HepG2 (cell line): ENCODE measurements at regions not wholly inside any gene's neighbourhood (a gene's known extent, or its start where the extent isn't known, plus 50 kb on each side); places are given as distances from the start of the nearest gene placed in this dataset.

Source experiments
- ATAC-seq: fragments of 200-7000 bp; cut with Tn5 transposase; 3 replicates; pipeline ENCODE4 v1.9.1; 2020; ENCODE audit warnings: mild to moderate bottlenecking, moderate library complexity
- BruUV-seq: library from RNA; stranded (reverse); fragments of 400-500 nt; replicated peaks from 2 replicates; lab custom pipeline; 2021; lab: Mats Ljungman, UMichigan
- CTCF ChIA-PET: fragments of 300-600 bp; formaldehyde crosslinking; extraction: SDS; loops from one replicate; lab custom pipeline; 2021; ENCODE audit warnings: low total read pairs, inconsistent platforms, low intra/inter-chr PET ratio; lab: Yijun Ruan, JAX
- POLR2A ChIA-PET: fragments of 350-600 bp; sonication (Branson Sonifier 250); formaldehyde crosslinking; loops from one replicate; lab custom pipeline; 2020; ENCODE audit warnings: antibody characterized with exemption, inconsistent platforms; lab: Yijun Ruan, JAX
- DNase-seq: peaks from one replicate; pipeline ENCODE4 v3.0.0-alpha.2; 2015; ENCODE audit warnings: low spot score
- FAIRE-seq: peaks from 3 replicates; lab custom pipeline; 2011; peaks lifted over from hg19 to GRCh38; lab: Jason Lieb, UNC
- H2AFZ ChIP-seq: one replicate; pipeline ENCODE4 v1.6.1; 2011; ENCODE audit warnings: low read length, inconsistent platforms
- H3K27ac ChIP-seq: fragments of 300-600 bp; 3 replicates; pipeline ENCODE4 v1.8.0; 2011; ENCODE audit warnings: mixed run types, mild to moderate bottlenecking, mixed read lengths, low read length, inconsistent platforms; ENCODE audit not compliant: insufficient read depth; ENCODE audit errors: extremely low read length
- H3K27me3 ChIP-seq, 2 experiments: fragments of 200-600 bp in 1 of 2; 2 replicates in 1 of 2; 3 replicates in 1 of 2; pipeline versions ENCODE4 v1.6.0 to v1.8.0; 2011; ENCODE audit warnings: low read length in 2 of 2, mild to moderate bottlenecking in 2 of 2, moderate library complexity in 2 of 2, inconsistent platforms in 1 of 2; ENCODE audit not compliant: insufficient read depth in 2 of 2, control insufficient read depth in 1 of 2
- H3K36me3 ChIP-seq, 2 experiments: fragments of 200-600 bp in 1 of 2; replicated peaks in 1 of 2; 2 replicates in 1 of 2; 3 replicates in 1 of 2; pipeline versions ENCODE4 v1.5.1 to v1.8.0; 2011; ENCODE audit warnings: low read length in 2 of 2, inconsistent platforms in 1 of 2; ENCODE audit not compliant: insufficient read depth in 2 of 2, control insufficient read depth in 1 of 2
- H3K4me1 ChIP-seq: 2 replicates; pipeline ENCODE4 v1.5.1; 2012; ENCODE audit warnings: low read length, inconsistent platforms; ENCODE audit not compliant: insufficient read depth
- H3K4me2 ChIP-seq: 2 replicates; pipeline ENCODE4 v1.6.0; 2011; ENCODE audit warnings: low read depth, low read length, inconsistent platforms
- H3K4me3 ChIP-seq, 3 experiments: fragments of 200-600 bp in 1 of 3; sonication (generic), shearing (Covaris generic) in 1 of 3; replicated peaks in 1 of 3; 2 replicates each; pipeline ENCODE4 v1.5.1; 2011 to 2016; ENCODE audit warnings: low read length in 3 of 3, inconsistent platforms in 2 of 3, low read depth in 2 of 3, mild to moderate bottlenecking in 2 of 3, control low read depth in 1 of 3, mixed read lengths in 1 of 3; ENCODE audit not compliant: insufficient read depth in 1 of 3
- H3K79me2 ChIP-seq: one replicate; pipeline ENCODE4 v1.6.1; 2011; ENCODE audit warnings: low read length, inconsistent platforms; ENCODE audit not compliant: insufficient read depth
- H3K9ac ChIP-seq: 2 replicates; pipeline ENCODE4 v1.6.0; 2011; ENCODE audit warnings: mild to moderate bottlenecking, low read depth, low read length, inconsistent platforms; ENCODE audit not compliant: insufficient read depth
- H3K9me3 ChIP-seq: 2 replicates; pipeline ENCODE4 v1.5.1; 2012; ENCODE audit warnings: mild to moderate bottlenecking, low read length
- H4K20me1 ChIP-seq: 2 replicates; pipeline ENCODE4 v1.6.0; 2011; ENCODE audit warnings: inconsistent platforms, mild to moderate bottlenecking, low read length, moderate library complexity; ENCODE audit not compliant: insufficient read depth
- ARNT2 ChIP-seq: sonication (generic); formaldehyde crosslinking; IDR thresholded peaks from 2 replicates; pipeline ENCODE4 v1.8.0; 2022; ENCODE audit warnings: mild to moderate bottlenecking, low read depth, missing genetic modification reagents, moderate library complexity
- CREM ChIP-seq, 2 experiments: sonication (generic) in 1 of 2; formaldehyde crosslinking in 1 of 2; IDR thresholded peaks; 2 replicates each; pipeline versions ENCODE4 v1.4.0 to v1.6.1; 2016 to 2020; ENCODE audit warnings: antibody characterized with exemption in 1 of 2, mild to moderate bottlenecking in 1 of 2, missing genetic modification reagents in 1 of 2
- HOXA3 ChIP-seq: sonication (generic); formaldehyde crosslinking; IDR thresholded peaks from 2 replicates; pipeline ENCODE4 v1.5.0; 2020; ENCODE audit warnings: missing genetic modification reagents
- HOXA9 ChIP-seq: sonication (generic); formaldehyde crosslinking; IDR thresholded peaks from 2 replicates; pipeline ENCODE4 v1.8.1; 2022; ENCODE audit warnings: missing genetic modification reagents, mild to moderate bottlenecking, moderate library complexity, borderline replicate concordance
- NFKB2 ChIP-seq: sonication (generic); formaldehyde crosslinking; IDR thresholded peaks from 2 replicates; pipeline ENCODE4 v1.4.0; 2020; ENCODE audit warnings: missing genetic modification reagents, borderline replicate concordance
- RXRA ChIP-seq: sonication (generic); formaldehyde crosslinking; IDR thresholded peaks from 2 replicates; pipeline ENCODE4 v1.5.1; 2020; ENCODE audit warnings: missing genetic modification reagents
- SNAPC2 ChIP-seq: sonication (generic); formaldehyde crosslinking; IDR thresholded peaks from 2 replicates; pipeline ENCODE4 v1.8.1; 2022; ENCODE audit warnings: mild to moderate bottlenecking, missing genetic modification reagents
- ZBTB38 ChIP-seq: sonication (generic); formaldehyde crosslinking; IDR thresholded peaks from 2 replicates; pipeline ENCODE4 v1.5.1; 2020; ENCODE audit warnings: mild to moderate bottlenecking, missing genetic modification reagents
- ZNF17 ChIP-seq: sonication (generic); formaldehyde crosslinking; IDR thresholded peaks from 2 replicates; pipeline ENCODE4 v1.5.0; 2020; ENCODE audit warnings: mild to moderate bottlenecking, missing genetic modification reagents
- ZNF660 ChIP-seq: sonication (generic); formaldehyde crosslinking; IDR thresholded peaks from 2 replicates; pipeline ENCODE4 v1.5.1; 2020; ENCODE audit warnings: mild to moderate bottlenecking, low read depth, missing genetic modification reagents, borderline replicate concordance
- WGBS: methylation state at CpG from one replicate; pipeline ENCODE4 v1.1.6; 2017; ENCODE audit warnings: low lambda C conversion rate; 5-methylcytosine and 5-hydroxymethylcytosine counted together
- in situ Hi-C: cut with HindIII; loops from 2 replicates; pipeline ENCODE4 v1.10.0; 2017; ENCODE audit warnings: low pct_unique_long_range_greater_than_20kb; ENCODE audit not compliant: extremely low pct_ligation_motif_present
- intact Hi-C: fragments of 100-400 bp; cut with micrococcal nuclease; formaldehyde crosslinking; loops from one replicate; pipeline ENCODE4 v1.10.0; 2022; ENCODE audit not compliant: unreplicated experiment
- TF ChIP-seq, protein P1 (sequence below): IDR thresholded peaks from 2 replicates; pipeline ENCODE4 v1.4.0; 2020; ENCODE audit warnings: mild to moderate bottlenecking, missing genetic modification reagents
- TF ChIP-seq, protein P2 (sequence below): sonication (generic); formaldehyde crosslinking; conservative IDR thresholded peaks from 2 replicates; pipeline ENCODE4 v1.8.0; 2022; ENCODE audit warnings: mild to moderate bottlenecking, moderate library complexity, missing genetic modification reagents

DNA sequence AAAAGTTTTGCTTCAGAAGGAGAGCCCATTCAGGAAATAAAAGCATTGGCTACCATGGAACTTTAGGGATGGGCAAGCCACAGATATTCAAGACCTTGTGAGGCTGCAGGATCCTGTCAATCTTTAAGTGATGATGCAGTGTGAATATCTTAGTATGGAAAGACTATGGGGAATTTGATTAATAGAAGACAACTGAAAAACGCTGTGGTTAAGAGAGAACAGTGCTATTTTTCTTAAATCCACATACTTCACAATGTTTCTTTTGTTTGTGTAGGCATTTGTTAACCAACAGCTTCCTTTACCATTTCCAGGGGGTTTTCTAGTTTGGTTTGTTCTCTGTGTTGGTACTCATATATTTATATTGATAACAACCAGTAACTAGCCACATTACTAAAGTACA lies 90.3 kb downstream of the TMEM212 start (continued):
- TF ChIP-seq CREM (IDR thresholded peaks at IDR 0.05) (no peak), CREM (CRISPR knock-in tag; IDR thresholded peaks at IDR 0.05) (no peak), HOXA9 (no peak), HOXA3 (CRISPR knock-in tag) (no peak), ZNF17 (CRISPR knock-in tag) (no peak), RXRA (CRISPR knock-in tag) (no peak)
- TF ChIP-seq, protein P1, sequence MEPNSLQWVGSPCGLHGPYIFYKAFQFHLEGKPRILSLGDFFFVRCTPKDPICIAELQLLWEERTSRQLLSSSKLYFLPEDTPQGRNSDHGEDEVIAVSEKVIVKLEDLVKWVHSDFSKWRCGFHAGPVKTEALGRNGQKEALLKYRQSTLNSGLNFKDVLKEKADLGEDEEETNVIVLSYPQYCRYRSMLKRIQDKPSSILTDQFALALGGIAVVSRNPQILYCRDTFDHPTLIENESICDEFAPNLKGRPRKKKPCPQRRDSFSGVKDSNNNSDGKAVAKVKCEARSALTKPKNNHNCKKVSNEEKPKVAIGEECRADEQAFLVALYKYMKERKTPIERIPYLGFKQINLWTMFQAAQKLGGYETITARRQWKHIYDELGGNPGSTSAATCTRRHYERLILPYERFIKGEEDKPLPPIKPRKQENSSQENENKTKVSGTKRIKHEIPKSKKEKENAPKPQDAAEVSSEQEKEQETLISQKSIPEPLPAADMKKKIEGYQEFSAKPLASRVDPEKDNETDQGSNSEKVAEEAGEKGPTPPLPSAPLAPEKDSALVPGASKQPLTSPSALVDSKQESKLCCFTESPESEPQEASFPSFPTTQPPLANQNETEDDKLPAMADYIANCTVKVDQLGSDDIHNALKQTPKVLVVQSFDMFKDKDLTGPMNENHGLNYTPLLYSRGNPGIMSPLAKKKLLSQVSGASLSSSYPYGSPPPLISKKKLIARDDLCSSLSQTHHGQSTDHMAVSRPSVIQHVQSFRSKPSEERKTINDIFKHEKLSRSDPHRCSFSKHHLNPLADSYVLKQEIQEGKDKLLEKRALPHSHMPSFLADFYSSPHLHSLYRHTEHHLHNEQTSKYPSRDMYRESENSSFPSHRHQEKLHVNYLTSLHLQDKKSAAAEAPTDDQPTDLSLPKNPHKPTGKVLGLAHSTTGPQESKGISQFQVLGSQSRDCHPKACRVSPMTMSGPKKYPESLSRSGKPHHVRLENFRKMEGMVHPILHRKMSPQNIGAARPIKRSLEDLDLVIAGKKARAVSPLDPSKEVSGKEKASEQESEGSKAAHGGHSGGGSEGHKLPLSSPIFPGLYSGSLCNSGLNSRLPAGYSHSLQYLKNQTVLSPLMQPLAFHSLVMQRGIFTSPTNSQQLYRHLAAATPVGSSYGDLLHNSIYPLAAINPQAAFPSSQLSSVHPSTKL (CRISPR knock-in tag) = no peak
- TF ChIP-seq, all 625 proteins: peak for 0

DNA sequence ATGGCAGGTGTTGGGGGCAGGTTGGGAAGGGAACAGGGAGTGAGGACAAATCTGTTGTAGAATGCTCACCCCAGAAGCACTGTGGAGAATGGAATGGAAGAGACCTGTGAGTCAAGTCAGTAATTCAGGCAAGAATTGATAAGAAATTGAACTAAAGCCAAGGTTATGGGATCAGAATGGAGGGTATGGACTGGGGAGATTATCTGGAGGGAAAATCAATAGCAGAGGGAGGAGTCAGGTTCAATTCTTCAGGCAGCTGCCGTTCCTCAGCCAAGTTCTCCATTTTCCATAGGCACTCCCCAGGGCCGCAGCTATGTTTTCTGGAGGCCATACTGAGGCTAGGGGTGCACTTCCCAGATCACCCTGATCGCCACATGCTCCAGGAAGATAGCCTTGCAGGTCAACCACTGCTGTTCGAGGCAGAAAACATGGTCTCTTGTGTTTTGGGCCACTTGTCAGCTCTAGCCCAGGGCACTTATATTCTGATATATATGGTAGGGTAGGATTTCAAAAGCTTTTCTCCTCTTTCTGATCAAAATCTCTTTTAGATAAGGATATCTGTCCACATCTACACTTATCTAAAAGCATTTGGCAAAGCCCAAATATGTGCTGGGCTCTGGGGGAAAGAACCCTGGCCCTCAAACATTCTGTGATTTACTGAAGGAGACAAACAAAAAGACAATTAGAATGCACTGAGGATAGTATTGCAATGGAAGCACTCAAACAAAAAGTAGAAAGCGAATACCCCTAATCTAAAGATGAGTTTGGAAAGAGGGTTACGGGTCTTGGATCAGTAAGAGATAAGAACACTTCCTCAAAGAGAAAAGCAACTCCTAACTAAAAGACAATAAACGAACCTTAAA lies 92.3 kb downstream of the TMEM212 start:
- POLR2A ChIA-PET = no interaction called here
- Histone ChIP-seq H3K79me2 (no peaks in the 10 kb centered on the region), H3K4me2 (no peak overlapping the region), H3K4me1 (peaks cover 52% of the 10 kb centered on the region), H3K9ac (no peak overlapping the region), H4K20me1 (no peaks in the 10 kb centered on the region), H3K9me3 (no peaks in the 10 kb centered on the region), H3K36me3 (no peaks in the 10 kb centered on the region), H3K27ac (no peak overlapping the region), H2AFZ (no peak overlapping the region), H3K27me3 (no peaks in the 10 kb centered on the region), H3K4me3 (no peak overlapping the region)
- CTCF ChIA-PET = no interaction called here
- FAIRE-seq (peak; percentile 26), DNase-seq (no peak), ATAC-seq (no peak)
- no TSS peak for BruUV-seq
- in situ Hi-C loops = no loop called here
- intact Hi-C loops = loop anchor here (5.0 kb wide), 1 partner anchor 102 kb away; the partner anchor contains the start of gene FNDC3B
- 92% methylated on average over 7 of the region's 7 CpGs for WGBS
- TF ChIP-seq, protein P2, sequence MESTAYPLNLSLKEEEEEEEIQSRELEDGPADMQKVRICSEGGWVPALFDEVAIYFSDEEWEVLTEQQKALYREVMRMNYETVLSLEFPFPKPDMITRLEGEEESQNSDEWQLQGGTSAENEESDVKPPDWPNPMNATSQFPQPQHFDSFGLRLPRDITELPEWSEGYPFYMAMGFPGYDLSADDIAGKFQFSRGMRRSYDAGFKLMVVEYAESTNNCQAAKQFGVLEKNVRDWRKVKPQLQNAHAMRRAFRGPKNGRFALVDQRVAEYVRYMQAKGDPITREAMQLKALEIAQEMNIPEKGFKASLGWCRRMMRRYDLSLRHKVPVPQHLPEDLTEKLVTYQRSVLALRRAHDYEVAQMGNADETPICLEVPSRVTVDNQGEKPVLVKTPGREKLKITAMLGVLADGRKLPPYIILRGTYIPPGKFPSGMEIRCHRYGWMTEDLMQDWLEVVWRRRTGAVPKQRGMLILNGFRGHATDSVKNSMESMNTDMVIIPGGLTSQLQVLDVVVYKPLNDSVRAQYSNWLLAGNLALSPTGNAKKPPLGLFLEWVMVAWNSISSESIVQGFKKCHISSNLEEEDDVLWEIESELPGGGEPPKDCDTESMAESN (CRISPR knock-in tag) = peak; percentile 82; the same call in 1 of the 2 replicates
- TF ChIP-seq ZNF660 (no peak), NFKB2 (CRISPR knock-in tag) (no peak), ZBTB38 (CRISPR knock-in tag) (no peak), SNAPC2 (CRISPR knock-in tag) (no peak), ARNT2 (no peak)
